SU-DHL-6 (cell line): ENCODE measurements at regions not wholly inside any gene's neighbourhood (a gene's known extent, or its start where the extent isn't known, plus 50 kb on each side); places are given as distances from the start of the nearest gene placed in this dataset.

Source experiments
- EZH2phosphoT487 ChIP-seq: fragments of 200-600 bp; sonication (generic), shearing (Covaris generic); conservative IDR thresholded peaks from 2 replicates; pipeline ENCODE4 v1.6.1; 2018; ENCODE audit warnings: mild to moderate bottlenecking, antibody characterized with exemption, low read length, moderate library complexity, mixed read lengths
- TF ChIP-seq, protein P1 (sequence below): fragments of 200-600 bp; sonication (generic); IDR thresholded peaks from one replicate; pipeline ENCODE4 v1.5.1; 2017; ENCODE audit warnings: antibody characterized with exemption, mild to moderate bottlenecking, low read length, moderate library complexity; ENCODE audit not compliant: insufficient read depth, poor library complexity, severe bottlenecking

GRCh38 chr2:234429265-234429664, 67.6 kb downstream of the ARL4C start:
- TF ChIP-seq, protein P1, sequence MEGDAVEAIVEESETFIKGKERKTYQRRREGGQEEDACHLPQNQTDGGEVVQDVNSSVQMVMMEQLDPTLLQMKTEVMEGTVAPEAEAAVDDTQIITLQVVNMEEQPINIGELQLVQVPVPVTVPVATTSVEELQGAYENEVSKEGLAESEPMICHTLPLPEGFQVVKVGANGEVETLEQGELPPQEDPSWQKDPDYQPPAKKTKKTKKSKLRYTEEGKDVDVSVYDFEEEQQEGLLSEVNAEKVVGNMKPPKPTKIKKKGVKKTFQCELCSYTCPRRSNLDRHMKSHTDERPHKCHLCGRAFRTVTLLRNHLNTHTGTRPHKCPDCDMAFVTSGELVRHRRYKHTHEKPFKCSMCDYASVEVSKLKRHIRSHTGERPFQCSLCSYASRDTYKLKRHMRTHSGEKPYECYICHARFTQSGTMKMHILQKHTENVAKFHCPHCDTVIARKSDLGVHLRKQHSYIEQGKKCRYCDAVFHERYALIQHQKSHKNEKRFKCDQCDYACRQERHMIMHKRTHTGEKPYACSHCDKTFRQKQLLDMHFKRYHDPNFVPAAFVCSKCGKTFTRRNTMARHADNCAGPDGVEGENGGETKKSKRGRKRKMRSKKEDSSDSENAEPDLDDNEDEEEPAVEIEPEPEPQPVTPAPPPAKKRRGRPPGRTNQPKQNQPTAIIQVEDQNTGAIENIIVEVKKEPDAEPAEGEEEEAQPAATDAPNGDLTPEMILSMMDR: no peak
- no peak for TF ChIP-seq EZH2phosphoT487
